Sigmoid colon (tissue), 4 donors: ENCODE measurements at regions not wholly inside any gene's neighbourhood (a gene's known extent, or its start where the extent isn't known, plus 50 kb on each side); places are given as distances from the start of the nearest gene placed in this dataset.

ENCODE experiments used
- POLR2AphosphoS5 ChIP-seq, 4 donors: sonication (generic); formaldehyde crosslinking; IDR thresholded peaks; one replicate each; pipeline ENCODE4 v1.6.1; 2017; ENCODE audit warnings: antibody characterized with exemption in 4 of 4
- TF ChIP-seq, protein P1 (sequence below), 4 experiments: fragments of 450-650 bp in 3 of 4; fragments of 200-600 bp in 1 of 4; IDR thresholded peaks; one replicate each; pipeline ENCODE4 v1.5.1; 2016 to 2019; ENCODE audit warnings: antibody characterized with exemption in 4 of 4, mild to moderate bottlenecking in 3 of 4, moderate library complexity in 2 of 4

- TF ChIP-seq, protein P1, sequence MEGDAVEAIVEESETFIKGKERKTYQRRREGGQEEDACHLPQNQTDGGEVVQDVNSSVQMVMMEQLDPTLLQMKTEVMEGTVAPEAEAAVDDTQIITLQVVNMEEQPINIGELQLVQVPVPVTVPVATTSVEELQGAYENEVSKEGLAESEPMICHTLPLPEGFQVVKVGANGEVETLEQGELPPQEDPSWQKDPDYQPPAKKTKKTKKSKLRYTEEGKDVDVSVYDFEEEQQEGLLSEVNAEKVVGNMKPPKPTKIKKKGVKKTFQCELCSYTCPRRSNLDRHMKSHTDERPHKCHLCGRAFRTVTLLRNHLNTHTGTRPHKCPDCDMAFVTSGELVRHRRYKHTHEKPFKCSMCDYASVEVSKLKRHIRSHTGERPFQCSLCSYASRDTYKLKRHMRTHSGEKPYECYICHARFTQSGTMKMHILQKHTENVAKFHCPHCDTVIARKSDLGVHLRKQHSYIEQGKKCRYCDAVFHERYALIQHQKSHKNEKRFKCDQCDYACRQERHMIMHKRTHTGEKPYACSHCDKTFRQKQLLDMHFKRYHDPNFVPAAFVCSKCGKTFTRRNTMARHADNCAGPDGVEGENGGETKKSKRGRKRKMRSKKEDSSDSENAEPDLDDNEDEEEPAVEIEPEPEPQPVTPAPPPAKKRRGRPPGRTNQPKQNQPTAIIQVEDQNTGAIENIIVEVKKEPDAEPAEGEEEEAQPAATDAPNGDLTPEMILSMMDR (IDR thresholded peaks at IDR 0.05), result no peak
- no peak for TF ChIP-seq POLR2AphosphoS5 (IDR thresholded peaks at IDR 0.05)
Observed at GRCh38 chr4:7128644-7129043, 60.8 kb upstream of the GRPEL1 start.
